GM04504 (cell line): ENCODE measurements at regions not wholly inside any gene's neighbourhood (a gene's known extent, or its start where the extent isn't known, plus 50 kb on each side); places are given as distances from the start of the nearest gene placed in this dataset.
"Not testable (repeated sequence)": the region's sequence is repeated elsewhere in the genome, so short reads cannot be mapped to it uniquely, and the experiment has no call there.

ENCODE experiments used
- DNase-seq: peaks from one replicate; pipeline ENCODE4 v3.0.0-alpha.2; 2012; ENCODE audit warnings: low read depth

DNA sequence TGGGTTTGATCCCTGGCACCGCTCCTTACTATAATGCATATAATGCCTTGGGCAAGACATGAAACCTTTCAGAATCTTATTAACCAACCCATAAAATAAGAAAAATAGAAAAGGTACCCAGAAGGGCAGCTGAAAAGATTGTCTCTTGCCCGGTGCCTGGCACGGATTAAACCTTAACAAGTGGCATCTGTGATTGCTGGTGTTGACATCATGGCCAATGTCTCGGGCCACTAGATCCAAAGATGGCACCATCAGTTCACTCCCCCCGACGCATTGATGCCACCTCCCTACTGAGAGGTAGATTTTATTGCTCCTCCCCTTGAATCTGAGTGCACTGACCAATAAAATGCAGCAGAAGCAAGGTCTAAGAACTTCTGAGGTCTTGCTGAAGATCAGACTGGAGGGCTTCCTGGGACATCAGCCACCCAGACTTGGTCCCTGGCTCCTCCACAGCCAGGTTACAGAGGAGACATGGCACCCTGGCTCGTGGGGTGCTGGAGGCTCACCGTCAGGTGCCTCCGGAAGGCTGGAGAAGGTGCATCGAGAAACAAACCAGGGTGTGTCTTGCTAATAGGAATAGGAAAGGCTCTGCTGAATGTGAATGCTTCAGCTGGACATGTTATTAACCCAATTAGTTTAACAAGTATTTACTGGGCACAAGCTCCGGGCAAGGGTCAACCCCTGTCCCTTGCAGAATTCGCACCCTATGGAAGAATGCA lies 80.0 kb upstream of the COL5A1 start:
- DNase-seq, result no peak

DNA sequence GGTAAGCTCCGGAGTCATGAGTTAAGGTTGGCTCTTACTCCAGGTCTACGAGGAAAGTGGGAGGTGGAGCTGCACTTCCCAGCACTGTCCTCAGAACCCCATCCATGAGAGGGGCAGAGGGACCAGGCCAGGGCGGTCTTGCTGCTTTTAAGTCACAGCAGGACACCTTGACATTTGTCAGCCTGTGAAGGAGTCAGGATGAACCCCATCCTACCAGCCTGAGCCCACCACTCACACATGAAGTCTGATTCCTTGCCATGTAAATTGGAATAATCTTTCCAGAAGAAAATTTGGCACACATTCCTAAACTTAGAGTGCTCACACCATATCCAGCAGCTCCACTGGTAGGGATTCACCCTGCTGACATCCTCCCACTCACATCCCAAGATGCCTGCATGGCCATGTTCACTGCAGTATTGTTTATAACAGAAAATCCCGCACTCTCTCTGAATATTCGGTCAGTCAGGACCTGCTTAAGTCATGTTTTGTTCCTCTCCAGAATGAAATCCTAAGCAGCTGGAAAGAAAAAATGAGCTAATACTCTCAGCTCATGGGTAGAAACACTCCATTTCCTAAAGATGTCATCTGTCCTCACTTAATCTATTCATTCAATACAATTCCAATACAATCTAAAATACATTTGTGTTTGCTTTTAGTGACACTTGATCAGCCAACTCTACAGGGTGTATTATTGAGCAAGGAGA lies 79.3 kb upstream of the COL5A1 start:
- no peak for DNase-seq

- DNase-seq, result no peak
Observed at GRCh38 chr9:134563397-134563796, 78.2 kb upstream of the COL5A1 start.

GRCh38 chr9:134564431-134565170 lies 77.0 kb upstream of the COL5A1 start:
- peak; percentile 93 for DNase-seq

DNA sequence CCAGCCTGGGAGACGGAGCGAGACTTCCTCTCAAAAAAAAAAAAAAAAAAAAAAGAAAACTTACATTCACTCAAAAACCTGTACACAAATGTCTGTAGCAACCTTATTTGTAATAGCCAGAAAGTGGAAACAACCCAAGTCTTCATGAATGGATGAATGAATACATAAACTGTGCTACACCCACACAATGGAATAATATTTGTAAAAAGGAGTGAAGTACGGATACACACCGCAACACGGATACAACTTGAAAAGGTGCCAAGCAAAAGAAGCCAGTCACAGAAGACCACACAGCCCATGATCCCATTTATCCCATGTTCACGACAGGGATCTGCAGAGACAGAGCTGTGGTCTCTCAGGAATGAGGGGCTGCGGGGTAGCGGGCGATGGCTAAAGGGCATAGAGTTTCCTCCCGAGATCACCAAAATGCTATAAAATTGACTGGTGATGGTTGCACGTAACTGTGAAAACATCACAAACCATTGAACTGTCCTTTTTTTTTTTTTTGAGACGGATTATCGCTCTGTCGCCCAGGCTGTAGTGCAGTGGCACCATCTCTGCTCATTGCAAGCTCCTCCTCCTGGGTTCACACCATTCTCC lies 76.2 kb upstream of the COL5A1 start:
- no peak for DNase-seq

- DNase-seq, result no peak
Observed at GRCh38 chr9:134566196-134566847, 75.3 kb upstream of the COL5A1 start.

GRCh38 chr9:134566936-134567335 lies 74.7 kb upstream of the COL5A1 start:
- DNase-seq, result no peak

- DNase-seq, result no peak
Observed at GRCh38 chr9:134568116-134568515, 73.5 kb upstream of the COL5A1 start.

DNA sequence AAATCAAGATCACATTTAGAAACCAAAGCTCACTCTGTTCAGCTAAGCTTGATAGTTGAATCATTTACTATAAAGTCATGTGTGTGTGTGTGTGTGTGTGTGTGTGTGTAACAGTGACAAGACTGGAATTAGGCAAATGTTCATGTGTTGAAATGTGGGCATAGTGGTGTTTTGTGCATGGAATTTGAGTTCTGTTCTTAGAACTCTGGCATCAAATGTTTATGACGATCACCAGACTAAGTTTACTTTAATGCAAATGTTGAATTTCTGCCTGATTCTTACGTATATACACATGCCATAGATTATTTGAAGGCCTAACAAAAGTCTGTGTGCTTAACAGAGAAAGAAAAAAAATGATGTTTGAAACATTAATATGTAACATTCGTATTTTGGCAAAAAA lies 72.8 kb upstream of the COL5A1 start:
- DNase-seq, result no peak

GRCh38 chr9:134569626-134570025 lies 72.0 kb upstream of the COL5A1 start:
- no peak for DNase-seq

GRCh38 chr9:134570151-134570621 lies 71.4 kb upstream of the COL5A1 start:
- no peak for DNase-seq

DNA sequence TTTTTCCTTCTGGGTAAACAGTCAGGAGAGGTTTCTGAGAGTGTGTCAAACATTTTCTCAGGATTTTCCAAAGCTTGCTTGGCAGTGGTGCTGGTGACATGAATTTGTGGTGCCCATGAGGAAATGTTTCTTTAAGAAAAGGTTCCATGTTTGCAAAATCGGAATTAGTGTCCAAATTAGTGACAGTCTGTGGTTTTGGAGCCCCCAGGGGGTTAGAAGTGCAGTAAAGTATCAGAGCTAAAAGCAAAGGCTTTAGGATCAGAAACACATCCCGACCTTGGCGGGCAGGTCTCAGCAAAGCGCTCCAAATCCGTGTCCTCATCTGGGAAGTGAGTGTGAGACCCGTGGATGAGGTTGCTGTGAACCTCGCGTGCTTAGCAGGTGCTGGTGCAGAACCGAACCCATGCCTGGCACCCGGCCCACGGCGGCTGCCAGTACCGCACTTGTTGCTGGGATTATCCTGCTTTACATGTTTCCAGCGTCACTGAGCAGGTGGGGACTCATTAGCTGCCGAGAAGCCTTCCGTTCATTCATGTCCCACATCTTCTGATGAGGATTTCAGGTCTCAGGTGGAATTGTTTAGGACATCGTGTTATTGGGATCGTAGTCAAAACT lies 70.8 kb upstream of the COL5A1 start:
- no peak for DNase-seq

- no peak for DNase-seq
Observed at GRCh38 chr9:134571326-134571931, 70.2 kb upstream of the COL5A1 start.

GRCh38 chr9:134571946-134572917 lies 69.4 kb upstream of the COL5A1 start:
- no peak for DNase-seq

DNA sequence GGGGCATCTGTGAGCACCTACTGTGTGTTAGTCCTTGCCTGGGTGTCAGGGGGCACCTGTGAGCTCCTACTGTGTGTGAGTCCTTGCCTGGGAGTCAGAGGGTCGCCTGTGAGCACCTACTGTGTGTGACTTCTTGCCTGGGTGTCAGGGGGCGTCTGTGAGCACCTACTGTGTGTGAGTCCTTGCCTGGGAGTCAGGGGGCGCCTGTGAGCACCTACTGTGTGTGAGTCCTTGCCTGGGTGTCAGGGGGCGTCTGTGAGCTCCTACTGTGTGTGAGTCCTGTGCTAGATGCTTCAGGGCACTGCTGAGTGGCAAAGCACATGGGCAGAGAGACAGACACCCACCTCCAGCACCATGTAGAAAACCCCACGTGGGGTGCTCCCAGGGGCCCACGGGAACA lies 66.9 kb upstream of the COL5A1 start:
- not testable (repeated sequence) for DNase-seq

GRCh38 chr9:134575103-134575900 lies 66.3 kb upstream of the COL5A1 start:
- no peak for DNase-seq

DNA sequence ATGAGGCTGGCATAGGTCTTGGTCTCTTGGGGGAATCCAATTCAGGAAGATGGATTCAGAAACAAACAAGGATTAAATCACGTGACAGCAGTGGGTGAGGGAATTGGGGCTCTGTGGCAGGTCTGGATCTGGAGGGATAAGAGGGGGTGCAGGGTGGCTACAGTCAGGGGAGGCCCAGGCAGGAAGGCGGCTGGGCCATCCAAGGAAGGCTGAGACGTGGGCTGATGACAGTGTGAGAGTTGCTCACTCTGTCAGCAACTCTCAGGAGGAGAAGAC lies 65.8 kb upstream of the COL5A1 start:
- DNase-seq, result no peak

GRCh38 chr9:134585021-134585561 lies 56.5 kb upstream of the COL5A1 start:
- DNase-seq, result no peak
